ENCODE measurements at regions not wholly inside any gene's neighbourhood (a gene's known extent, or its start where the extent isn't known, plus 50 kb on each side); places are given as distances from the start of the nearest gene placed in this dataset.

DNA sequence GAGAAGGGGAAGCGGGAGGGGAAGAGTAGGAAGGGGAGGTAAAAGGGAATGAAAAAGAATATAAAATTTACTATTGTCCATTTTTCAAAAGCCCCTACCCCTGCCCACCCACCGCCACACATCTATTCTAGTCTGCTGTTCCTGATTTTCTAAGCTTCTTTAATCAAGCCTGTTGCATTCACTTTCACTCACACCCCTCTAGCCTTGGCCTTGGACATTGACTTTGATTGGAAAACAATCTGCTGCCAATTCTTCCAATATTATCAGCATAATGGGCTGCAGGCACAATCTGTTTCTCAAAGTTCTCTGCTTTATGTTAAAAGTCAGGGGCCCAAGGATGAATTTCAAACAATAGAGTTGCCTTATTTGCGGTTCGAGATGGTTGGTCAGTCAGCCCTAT, 281.2 kb downstream of the SETD4 start:
- Histone ChIP-seq H3K4me3 (ENCODE audit: low read length) (no peak overlapping the region), H3K9me2 (replicated peaks; ENCODE audit: insufficient read depth, low read length) (no peaks in the 10 kb centered on the region), H2AFZ (ENCODE audit: low read length) (no peak overlapping the region), H3K79me2 (ENCODE audit: low read length) (no peaks in the 10 kb centered on the region), H4K20me1 (ENCODE audit: insufficient read depth, low read length) (no peaks in the 10 kb centered on the region), H3K36me3 (replicated peaks; ENCODE audit: insufficient read depth, low read length) (no peaks in the 10 kb centered on the region), H3K9me3 (replicated peaks; ENCODE audit: insufficient read depth, low read length) (no peaks in the 10 kb centered on the region), H3K9ac (ENCODE audit: low read length) (no peak overlapping the region), H3K27ac (ENCODE audit: low read length) (no peak overlapping the region), H3K27me3 (replicated peaks; ENCODE audit: insufficient read depth, low read length) (no peaks in the 10 kb centered on the region), H3K4me1 (ENCODE audit: low read length) (no peaks in the 10 kb centered on the region), H3F3A (ENCODE audit: insufficient read depth, low read length) (no peaks in the 10 kb centered on the region), H3K4me2 (ENCODE audit: low read depth, low read length) (no peak overlapping the region)
- TF ChIP-seq, protein P1, sequence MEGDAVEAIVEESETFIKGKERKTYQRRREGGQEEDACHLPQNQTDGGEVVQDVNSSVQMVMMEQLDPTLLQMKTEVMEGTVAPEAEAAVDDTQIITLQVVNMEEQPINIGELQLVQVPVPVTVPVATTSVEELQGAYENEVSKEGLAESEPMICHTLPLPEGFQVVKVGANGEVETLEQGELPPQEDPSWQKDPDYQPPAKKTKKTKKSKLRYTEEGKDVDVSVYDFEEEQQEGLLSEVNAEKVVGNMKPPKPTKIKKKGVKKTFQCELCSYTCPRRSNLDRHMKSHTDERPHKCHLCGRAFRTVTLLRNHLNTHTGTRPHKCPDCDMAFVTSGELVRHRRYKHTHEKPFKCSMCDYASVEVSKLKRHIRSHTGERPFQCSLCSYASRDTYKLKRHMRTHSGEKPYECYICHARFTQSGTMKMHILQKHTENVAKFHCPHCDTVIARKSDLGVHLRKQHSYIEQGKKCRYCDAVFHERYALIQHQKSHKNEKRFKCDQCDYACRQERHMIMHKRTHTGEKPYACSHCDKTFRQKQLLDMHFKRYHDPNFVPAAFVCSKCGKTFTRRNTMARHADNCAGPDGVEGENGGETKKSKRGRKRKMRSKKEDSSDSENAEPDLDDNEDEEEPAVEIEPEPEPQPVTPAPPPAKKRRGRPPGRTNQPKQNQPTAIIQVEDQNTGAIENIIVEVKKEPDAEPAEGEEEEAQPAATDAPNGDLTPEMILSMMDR (IDR thresholded peaks at IDR 0.05; ENCODE audit: low read length), result no peak
- no peak for TF ChIP-seq EZH2phosphoT487 (IDR thresholded peaks at IDR 0.05; ENCODE audit: low read length)
- no peak for TF ChIP-seq EZH2 (optimal IDR thresholded peaks at IDR 0.05; ENCODE audit: low read depth, low read length)
- no peak for DNase-seq

DNA sequence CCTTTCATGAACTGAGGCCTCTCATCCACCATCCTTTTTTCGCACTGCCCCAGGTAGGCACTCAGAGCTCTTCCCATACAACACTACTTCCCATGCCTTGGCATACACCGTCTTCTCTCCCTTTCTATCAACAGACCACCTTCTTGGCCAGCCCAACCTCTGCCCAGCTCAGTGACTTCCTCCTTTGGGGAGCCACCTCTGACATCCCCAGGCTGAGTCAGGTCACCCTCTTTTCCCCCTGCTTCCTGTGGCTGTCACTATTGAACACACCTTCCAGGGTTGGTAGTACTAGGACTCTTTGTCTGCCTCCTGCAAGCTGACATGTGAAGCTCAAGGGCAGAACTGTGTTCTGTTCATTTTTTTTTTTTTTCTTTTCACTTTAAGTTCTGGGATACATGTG, 283.2 kb downstream of the SETD4 start:
- no peaks in the 10 kb centered on the region for H3K9me2 ChIP-seq (replicated peaks; ENCODE audit: insufficient read depth, low read length)

DNA sequence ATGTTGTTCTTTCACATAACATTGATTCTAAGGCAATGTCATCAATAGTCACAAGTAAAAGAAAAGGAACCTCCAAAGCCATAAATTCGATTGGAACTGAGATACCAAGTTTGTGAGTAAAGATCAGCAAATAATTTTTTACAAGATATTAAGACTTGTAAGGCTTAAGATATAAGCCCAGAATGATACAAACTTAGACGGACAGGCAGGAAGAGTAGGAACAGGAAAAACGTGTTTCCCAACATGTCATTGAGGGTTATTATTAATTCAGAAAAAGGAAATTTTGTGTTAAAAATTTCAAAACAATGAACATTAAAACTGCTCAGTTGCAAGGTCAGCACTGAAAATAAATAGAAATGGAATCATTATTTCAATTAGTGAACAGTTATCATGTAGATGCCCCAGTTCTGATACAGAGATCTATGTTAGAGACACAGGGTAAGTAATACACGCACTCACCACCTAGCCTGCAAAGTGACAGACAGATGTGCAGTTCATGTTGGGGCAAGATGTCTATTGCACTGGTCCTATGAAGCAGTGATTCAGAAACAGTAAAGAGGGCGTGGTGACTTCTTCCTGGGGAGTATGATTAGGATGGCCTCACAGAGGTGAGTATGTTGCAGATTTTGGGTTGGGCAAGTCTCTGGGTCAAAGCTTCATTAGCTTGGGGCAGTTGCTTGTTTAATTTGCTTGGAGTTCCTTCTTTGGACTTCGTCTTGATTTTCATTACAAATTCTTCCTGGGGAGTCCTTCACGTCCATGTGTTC, 284.4 kb downstream of the SETD4 start:
- no peak for DNase-seq
- H3K4me1 ChIP-seq (ENCODE audit: low read length), result no peaks in the 10 kb centered on the region
- H3K79me2 ChIP-seq (ENCODE audit: low read length), result no peaks in the 10 kb centered on the region
- H3K9me3 ChIP-seq (replicated peaks; ENCODE audit: insufficient read depth, low read length), result no peaks in the 10 kb centered on the region
- TF ChIP-seq, protein P1 (IDR thresholded peaks at IDR 0.05; ENCODE audit: low read length), result no peak
- TF ChIP-seq EZH2 (optimal IDR thresholded peaks at IDR 0.05; ENCODE audit: low read depth, low read length), result no peak
- no peak for TF ChIP-seq EZH2phosphoT487 (IDR thresholded peaks at IDR 0.05; ENCODE audit: low read length)
- H3K9ac ChIP-seq (ENCODE audit: low read length), result no peak overlapping the region
- H2AFZ ChIP-seq (ENCODE audit: low read length), result no peak overlapping the region
- H3K36me3 ChIP-seq (replicated peaks; ENCODE audit: insufficient read depth, low read length), result no peaks in the 10 kb centered on the region
- no peak overlapping the region for H3K4me3 ChIP-seq (ENCODE audit: low read length)
- H3F3A ChIP-seq (ENCODE audit: insufficient read depth, low read length), result no peaks in the 10 kb centered on the region
- H3K27ac ChIP-seq (ENCODE audit: low read length), result no peak overlapping the region
- H3K9me2 ChIP-seq (replicated peaks; ENCODE audit: insufficient read depth, low read length), result no peaks in the 10 kb centered on the region
- no peak overlapping the region for H3K4me2 ChIP-seq (ENCODE audit: low read depth, low read length)
- no peaks in the 10 kb centered on the region for H4K20me1 ChIP-seq (ENCODE audit: insufficient read depth, low read length)
- no peaks in the 10 kb centered on the region for H3K27me3 ChIP-seq (replicated peaks; ENCODE audit: insufficient read depth, low read length)

More for the DNA sequence above, 283.2 kb downstream of the SETD4 start:
- no peaks in the 10 kb centered on the region for H3K27me3 ChIP-seq (replicated peaks; ENCODE audit: insufficient read depth, low read length)
- no peak overlapping the region for H2AFZ ChIP-seq (ENCODE audit: low read length)
- no peaks in the 10 kb centered on the region for H3K9me3 ChIP-seq (replicated peaks; ENCODE audit: insufficient read depth, low read length)
- TF ChIP-seq EZH2phosphoT487 (IDR thresholded peaks at IDR 0.05; ENCODE audit: low read length), result no peak
- TF ChIP-seq EZH2 (optimal IDR thresholded peaks at IDR 0.05; ENCODE audit: low read depth, low read length), result no peak
- TF ChIP-seq, protein P1 (IDR thresholded peaks at IDR 0.05; ENCODE audit: low read length), result no peak
- H3K4me1 ChIP-seq (ENCODE audit: low read length), result no peaks in the 10 kb centered on the region
- no peak overlapping the region for H3K27ac ChIP-seq (ENCODE audit: low read length)
- no peak overlapping the region for H3K9ac ChIP-seq (ENCODE audit: low read length)
- H3F3A ChIP-seq (ENCODE audit: insufficient read depth, low read length), result no peaks in the 10 kb centered on the region
- H3K4me2 ChIP-seq (ENCODE audit: low read depth, low read length), result no peak overlapping the region
- H4K20me1 ChIP-seq (ENCODE audit: insufficient read depth, low read length), result no peaks in the 10 kb centered on the region
- DNase-seq, result no peak
- H3K36me3 ChIP-seq (replicated peaks; ENCODE audit: insufficient read depth, low read length), result no peaks in the 10 kb centered on the region
- H3K79me2 ChIP-seq (ENCODE audit: low read length), result no peaks in the 10 kb centered on the region
- H3K4me3 ChIP-seq (ENCODE audit: low read length), result no peak overlapping the region
